ENCODE measurements at regions not wholly inside any gene's neighbourhood (a gene's known extent, or its start where the extent isn't known, plus 50 kb on each side); places are given as distances from the start of the nearest gene placed in this dataset.
"Not testable (repeated sequence)": the region's sequence is repeated elsewhere in the genome, so short reads cannot be mapped to it uniquely, and the experiment has no call there.

DNA sequence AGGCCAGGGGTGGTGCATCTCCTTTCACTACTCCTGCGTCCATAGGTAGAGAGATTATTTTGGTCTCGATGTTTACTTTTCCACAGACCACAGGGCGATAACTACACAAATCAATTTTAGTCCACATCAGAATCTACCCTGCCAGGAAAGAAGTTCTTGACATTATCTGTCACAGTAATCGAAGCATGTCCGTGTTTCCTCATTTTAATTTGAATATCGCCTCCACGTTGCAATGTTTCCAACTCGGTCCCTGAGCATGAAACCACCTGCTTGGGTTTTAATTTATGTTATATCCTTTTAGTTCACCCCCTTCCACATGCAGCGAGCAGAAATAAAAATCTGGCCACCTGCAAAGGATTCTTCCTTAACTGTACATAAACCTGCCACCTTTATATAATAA is 100.1 kb upstream of the ATXN3L start:
- no peak for DNase-seq

DNA sequence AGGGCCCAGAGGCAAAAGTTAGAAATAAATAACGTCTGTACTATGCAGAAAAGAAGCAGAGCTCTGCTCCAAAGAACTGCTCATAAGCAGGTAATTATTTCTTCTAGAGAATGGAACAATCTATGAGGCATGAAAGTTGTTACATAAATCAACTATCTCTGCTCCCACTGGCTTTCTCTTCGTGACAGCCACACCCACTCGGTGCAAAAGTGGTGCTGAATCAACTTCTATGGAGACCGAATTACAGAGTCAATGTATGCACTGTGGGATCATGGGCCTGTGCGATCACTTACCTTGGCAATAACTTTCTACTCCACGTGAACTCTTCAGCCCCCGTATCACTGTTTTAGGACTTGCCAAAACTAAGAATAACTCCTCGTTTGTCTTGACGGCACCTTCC is 99.4 kb upstream of the ATXN3L start:
- DNase-seq: no peak

DNA sequence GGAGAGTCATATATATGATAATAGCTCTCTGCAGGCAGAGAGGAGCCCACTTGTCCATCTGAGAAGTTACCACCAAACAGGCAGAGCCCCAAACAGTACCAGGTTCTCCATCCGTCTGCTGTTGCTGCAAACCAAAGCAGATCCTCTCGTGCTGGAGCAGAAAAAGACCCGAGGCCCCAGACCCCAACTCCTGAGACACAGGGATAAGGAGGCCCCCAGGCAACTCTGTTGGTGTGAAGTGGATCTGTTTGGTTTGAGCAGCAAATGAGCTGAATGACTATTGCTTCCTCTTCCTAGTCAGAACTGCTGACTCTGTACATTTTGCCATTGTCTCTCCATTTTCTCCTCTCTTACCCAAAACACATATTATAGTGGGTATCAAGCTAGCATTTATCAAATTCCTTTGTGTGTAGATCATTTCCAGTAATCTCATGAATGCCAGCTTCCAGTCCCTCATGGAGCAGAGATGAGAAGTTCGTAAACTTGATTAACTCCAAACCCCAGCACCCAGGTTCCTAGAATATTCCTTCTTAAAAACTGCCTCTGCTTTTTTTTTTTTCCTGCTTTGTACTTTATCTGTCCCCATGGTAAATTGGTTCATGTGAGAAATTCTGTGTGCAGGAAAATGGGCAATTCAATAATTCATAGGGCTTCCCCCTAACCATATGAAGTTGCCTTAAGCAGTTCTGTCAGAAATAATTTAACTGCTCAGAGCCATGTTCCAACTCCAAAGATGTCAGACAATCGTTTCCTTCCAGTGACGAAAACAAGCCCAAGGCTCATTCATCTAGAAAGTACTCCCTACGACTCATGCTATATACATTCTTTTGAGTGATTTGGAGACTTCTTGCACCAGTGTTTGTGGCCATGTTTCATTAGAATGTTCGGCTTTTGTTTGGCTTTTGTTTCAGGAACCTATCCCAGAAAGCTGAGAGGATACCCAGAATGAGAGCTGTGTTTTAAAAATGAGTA is 98.6 kb upstream of the ATXN3L start:
- DNase-seq: peak; percentile 68

DNA sequence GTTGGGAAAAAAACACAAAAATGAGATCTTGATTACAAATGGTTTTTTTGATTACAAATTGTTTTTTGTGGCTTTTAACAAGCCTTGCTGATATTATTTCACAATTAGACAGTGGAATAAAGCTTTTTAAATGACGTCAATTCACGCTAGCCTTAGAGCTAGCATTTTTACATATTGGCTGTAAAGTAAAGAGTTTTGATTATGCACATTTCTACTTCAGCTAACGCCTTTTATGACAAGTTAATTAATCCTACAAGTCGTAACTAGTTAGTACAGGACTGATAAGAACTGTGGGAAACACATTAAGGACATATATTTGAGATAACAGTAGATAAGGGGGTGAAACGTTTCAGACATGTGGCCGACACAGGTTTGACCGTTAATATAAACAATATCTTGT is 95.7 kb upstream of the ATXN3L start:
- no peak for DNase-seq

DNA sequence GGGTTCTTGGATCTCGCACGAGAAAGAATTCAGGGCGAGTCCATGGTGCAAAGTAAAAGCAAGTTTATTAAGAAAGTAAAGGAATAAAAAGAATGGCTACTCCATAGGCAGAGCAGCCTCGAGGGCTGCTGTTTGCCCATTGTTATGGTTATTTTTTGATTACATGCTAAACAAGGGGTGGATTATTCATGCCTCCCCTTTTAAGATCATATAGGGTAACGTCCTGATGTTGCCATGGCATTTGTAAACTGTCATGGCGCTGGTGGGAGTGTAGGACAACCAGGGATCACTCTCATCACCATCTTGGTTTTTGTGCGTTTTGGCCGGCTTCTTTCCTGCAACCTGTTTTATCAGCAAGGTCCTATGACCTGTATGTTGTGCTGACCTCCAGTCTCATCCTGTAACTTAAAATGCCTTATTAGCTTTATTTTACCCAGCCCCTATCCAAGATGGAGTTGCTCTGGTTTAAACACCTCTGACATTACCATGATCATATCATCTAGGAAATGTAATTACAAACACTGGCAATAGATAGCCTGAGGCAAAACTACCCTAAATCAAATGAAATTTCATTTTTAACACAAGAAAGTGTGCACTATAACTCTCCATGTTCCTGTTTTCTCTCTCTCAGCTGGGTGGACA is 94.3 kb upstream of the ATXN3L start:
- no peak for DNase-seq

DNA sequence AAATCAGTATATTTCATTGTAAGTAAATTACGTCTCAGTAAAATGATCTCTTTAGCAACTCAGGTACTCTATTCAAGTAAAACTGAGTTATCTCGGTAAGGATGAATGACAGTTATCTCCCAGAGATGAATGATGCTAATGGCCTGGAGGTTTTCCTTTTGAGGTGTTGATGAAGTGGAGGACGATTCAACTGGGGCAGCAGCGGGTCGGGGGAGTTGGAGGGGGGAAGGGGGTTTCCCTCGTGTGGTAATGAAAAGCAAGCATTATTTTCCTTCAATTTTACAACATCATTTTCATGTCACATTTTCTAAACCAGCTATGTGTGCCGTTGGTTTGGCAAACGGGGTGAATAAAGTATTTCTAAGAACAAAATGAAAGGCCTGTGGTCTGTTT is 92.4 kb upstream of the ATXN3L start:
- no peak for DNase-seq

DNA sequence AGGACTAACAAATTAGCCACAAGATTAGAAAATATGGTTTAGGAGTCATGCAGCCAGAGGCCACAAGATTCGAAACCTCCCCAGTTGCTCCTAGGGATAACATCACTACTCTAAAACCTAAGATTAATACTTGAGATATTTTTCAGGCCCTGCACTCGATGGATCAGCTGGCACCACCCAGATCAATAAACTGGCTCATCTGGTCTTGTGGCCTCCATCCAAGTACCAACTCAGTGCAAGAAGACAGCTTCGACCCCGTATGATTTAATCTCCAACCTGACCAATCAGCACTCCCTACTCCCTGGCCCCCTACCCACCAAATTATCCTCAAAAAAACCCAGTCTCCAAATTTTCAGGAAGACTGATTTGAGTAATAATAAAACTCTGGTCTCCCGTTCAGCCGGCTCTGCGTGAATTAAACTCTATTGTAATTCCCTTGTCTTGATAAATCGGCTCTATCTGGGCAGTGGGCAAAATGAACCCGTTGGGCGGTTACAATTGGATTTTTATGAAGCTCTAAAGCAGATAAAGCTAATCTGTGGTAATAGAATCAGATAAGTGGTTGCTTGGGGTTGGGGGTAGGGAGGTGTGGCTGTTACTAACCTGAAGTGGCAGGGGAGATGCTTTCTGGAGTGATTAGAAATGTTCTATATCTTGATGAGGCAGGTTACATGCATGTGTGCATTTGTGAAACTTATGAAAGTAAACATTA is 91.8 kb upstream of the ATXN3L start:
- no peak for DNase-seq

DNA sequence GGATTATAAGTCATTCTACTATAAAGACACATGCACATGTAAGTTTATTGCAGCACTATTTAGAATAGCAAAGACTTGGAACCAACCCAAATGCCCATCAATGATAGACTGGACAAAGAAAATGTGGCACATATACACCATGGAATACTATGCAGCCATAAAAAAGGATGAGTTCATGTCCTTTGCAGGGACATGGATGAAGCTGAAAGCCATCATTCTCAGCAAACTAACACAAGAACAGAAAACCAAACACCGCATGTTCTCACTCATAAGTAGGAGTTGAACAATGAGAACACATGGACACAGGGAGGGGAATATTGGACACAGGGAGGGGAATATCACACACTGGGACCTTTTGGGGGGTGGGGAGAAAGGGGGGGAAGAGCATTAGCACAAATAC is 88.7 kb upstream of the ATXN3L start:
- not testable (repeated sequence) for DNase-seq

DNA sequence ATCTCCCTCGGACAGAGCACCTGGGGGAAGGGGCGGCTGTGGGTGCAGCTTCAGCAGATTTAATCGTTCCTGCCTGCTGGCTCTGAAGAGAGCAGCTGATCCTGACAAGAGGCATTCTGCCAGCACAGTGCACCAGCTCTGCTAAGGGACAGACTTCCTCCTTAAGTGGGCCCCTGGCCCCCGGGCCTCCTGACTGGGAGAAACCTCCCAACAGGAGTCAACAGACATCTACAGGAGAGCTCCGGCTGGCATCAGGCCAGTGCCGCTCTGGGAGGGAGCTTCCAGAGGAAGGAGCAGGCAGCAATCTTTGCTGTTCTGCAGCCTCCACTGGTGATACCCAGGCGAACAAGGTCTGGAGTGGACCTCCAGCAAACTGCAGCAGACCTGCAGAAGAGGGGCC is 84.9 kb upstream of the ATXN3L start:
- DNase-seq: not testable (repeated sequence)

DNA sequence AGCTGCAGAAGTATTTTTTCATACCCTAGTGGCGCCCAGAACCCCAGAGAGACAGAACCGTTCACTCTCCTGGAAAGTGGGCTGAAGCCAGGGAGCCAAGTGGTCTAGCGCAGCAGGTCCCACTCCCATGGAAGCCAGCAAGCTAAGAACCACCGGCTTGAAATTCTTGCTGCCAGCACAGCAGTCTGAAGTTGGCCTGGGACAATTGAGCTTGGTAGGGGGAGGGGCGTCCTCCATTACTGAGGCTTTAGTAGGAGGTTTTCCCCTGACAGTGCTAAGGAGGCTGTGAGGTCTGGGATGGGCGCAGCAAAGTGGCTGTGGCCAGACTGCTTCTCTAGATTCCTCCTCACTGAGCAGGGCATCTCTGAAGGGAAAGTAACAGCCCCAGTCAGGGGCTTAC is 84.5 kb upstream of the ATXN3L start:
- no peak for DNase-seq

DNA sequence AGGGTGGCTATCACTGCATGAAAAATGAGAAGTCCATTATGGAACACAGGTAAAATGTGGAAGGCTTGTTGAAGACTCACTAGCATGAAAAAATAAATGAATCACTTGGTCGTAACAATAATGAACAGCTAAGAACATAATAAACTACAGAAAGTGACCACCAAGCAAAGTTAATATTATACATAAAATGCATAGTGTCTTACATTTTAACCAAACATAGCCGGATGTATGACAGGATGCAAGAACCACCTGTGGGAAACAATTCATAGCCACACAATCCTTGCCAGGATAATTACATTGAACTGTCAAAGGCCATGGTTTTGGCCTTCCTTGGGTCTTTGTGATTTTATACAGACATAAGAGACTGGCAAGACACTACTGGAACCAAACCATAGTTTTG is 81.9 kb upstream of the ATXN3L start:
- DNase-seq: no peak

DNA sequence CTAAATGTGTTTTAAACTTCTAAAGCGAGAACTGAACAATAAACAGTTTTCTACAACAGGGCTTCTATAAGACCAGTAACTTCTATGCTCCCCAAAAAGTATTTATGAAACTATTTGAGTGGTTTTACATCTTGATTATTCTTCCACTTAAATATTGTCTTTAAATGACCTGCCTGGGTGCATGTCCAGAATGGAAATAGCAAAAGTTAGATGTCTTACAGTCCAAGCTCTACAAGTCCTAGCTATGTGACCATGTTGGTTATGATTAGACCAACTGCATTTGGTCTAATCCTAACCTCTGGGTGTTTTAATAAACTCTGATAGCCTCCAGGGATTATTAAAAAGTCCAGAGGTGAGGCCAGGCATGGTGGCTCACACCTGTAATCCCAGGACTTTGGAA is 79.0 kb upstream of the ATXN3L start:
- DNase-seq: no peak

DNA sequence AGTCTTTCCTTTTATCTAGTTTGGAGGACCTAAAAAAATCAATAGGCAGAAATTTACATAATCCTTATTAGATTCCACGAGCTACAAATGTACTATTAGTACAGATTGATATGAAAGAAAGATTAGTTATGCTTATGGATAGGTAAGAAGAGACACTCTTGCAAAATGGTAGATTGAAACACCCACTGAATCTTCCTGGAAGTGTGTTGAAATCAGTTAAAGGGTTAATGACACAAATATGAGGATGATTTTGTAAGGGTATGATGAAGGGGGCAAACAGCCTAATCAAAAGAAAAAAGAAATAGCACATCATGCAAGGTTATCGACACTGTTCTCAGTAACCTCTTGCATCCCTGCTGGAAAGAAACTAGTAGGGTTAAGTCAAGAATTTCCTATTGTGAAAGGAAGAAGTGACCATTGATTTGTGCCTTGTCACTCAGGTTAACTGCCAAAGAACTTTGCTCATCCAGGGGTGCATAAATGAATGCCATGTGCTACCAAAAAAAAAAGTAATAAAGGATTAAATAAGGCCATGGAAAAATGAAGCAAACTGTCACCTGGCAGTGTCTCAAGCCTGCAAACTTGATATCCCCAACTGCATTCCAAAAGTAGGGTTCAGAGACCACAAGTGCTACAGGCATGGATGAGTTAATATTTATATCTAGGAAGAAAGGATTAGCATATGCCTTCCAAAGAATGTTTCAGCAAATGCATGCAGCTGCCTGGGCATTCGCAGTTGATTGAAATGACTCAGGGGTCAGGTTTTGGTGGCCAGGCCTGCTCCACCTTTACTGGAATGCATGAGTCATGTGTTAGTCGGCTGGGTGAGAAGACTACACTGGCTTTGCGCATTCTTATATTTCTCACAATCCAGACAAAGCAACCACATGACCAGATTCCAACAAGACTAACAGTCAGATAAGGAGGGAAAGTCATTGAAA is 78.3 kb upstream of the ATXN3L start:
- peak; percentile 99 for DNase-seq

DNA sequence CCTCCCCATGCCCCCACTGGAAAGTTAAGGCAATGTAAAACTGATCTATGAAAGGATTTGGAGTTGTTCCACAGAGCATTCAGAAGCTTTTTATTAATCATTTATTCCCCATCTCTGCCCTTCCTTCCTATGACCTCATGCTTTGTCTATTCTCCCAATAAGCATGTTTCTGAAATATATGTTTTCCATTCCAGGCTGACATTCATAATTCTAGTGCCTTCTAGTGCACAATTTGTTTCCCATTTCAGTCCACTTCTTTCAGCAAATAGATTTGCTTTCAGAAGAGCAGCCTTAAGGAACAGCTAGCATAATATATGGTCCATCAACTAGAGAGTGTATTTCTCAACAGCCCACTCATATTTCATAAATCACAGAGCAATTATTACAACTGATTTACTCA is 77.1 kb upstream of the ATXN3L start:
- peak; percentile 87 for DNase-seq

DNA sequence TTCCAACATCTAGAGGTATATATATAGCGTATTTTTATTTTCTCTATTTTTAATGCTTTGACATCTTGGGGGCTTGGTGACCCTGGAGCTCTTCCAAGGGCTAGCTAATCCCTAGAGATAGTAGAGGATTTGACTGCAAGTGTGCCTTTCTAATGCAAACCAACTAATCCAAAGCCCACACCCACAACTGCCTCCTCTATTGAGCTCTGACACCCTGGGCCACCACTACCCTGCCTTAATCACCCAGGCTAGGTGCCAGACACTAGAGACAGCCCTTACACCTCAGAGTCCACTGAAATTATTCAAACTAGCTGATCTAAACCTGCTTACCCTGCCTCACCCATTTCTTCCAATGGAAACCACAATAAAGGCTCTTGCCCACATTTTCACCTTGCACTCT is 69.6 kb upstream of the ATXN3L start:
- DNase-seq: no peak

DNA sequence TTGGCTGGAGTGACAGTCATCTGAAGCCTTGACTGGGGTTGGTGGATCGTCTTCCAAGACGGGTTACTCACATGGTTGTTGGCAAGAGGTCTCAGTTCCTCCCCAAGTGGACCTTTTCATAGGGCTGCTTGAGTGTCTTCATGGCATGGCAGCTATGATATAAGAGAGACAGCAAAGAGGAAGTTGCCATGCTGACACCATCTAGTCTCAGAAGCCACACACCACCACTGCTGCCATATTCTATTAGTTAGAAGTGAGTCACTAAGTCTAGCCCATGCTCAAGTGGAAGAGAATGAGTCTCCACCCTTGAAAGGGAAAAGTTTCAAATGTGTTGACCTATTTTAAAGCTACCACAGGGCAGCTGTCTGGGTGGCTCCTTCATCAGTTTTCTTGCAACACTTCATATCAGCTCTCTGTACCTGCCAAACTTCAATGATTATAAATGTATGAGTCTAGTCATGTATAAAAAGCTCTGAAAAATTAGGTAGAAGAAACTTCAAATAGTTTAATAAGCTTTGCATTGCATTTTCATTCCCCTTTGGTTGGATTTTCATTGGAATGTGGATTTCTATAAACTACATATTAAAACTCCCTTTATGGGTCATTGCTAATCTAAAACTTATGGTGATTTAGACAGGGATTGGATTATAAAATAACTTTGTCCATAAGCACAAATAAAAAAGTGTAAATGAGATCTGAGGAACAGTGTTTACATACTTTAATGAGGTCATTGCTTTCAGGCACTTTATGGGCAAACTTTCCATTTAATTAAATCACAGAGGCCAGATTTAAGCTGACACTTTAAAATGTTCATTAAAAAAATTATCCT is 68.0 kb upstream of the ATXN3L start:
- peak; percentile 61 for DNase-seq

DNA sequence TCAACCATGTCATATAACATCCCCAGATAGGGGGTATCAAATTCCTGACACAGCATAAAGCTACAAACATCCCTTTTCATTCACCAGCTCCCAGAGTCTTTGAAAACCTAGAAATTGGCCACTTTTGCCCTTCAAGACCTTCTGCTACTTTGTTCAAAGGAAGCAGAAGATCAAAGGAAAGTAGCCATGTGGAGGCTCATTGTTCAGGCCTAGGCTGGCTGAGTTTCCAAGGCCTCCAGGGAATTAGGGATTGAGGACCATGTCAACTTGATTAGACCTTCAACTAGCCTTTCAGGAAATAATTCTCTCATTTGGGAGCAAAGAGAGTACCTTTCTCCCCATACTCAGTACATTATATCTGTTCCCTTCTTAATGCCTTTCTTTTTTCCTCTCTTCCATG is 66.8 kb upstream of the ATXN3L start:
- DNase-seq: no peak

DNA sequence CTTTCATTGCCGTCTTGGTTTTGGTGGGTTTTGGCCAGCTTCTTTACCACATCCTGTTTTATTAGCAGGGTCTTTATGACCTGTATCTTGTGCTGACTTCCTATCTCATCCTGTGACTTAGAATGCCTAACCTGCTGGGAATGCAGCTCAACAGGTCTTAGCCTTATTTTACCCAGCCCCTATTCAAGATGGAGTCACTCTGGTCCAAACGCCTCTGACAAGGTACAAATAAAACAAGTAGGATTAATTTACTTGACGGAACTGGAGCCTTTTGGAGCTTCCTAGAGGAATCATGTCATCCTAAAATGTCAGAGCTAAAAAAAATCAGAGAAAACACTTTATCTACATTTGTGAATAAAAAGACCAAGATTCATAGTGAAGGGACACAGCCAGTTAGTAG is 66.2 kb upstream of the ATXN3L start:
- DNase-seq: no peak

DNA sequence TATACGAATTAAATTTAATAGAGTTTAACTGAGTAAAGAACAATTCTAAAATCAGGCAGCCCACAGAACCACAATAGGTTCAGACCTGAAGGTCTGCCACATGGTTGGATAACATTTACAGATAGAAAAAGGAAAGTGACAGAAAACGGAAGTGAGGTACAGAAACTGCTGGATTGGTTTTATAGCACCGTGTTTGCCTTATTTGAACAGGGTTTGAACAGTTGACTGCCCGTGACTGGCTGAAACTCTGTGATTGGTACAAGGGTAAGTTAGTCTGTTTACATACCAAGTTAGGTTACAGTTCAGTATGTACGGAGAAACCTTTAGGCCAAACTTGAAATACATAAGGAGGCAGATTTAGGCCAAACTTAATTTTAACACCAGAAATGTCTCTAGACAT is 64.1 kb upstream of the ATXN3L start:
- DNase-seq: no peak

DNA sequence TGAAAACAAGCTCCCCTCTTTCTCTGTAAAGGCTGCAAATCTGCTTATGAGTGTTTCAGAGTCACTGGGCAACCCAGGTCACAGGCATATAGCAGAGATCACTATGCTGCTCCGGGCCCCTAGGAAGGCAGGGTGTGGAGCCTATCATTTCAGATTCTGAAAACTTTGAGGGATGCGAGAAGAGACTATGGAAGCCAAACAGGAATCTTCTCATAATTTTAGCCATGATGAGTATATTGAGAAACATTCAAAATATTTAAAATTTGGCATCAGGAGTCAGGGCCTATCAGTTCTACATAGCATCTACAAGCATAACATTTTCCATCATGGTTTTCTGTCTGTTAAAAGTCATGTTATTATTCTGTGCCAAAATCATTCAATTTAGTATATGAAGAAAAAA is 61.7 kb upstream of the ATXN3L start:
- peak; percentile 73 for DNase-seq

DNA sequence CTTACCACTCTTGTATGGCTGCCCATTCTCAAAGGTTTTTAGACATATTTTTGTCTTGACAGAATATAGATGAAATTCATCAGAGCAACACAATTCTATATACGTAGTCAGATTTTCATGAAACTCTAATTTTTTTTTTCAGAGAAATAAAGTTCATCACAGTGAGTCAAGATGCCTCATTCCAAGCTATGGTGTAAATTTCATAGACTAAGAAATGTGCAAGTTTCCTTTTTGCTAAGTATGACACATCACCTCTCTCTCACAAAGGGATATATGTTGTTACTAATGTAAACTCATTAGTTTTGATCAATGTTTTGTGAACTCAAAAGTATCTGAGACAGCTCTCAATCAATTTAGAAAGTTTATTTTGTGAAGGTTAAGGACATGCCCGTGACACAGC is 60.4 kb upstream of the ATXN3L start:
- peak; percentile 70 for DNase-seq
